ENCODE measurements at regions not wholly inside any gene's neighbourhood (a gene's known extent, or its start where the extent isn't known, plus 50 kb on each side); places are given as distances from the start of the nearest gene placed in this dataset.
"Not testable (repeated sequence)": the region's sequence is repeated elsewhere in the genome, so short reads cannot be mapped to it uniquely, and the experiment has no call there.

DNA sequence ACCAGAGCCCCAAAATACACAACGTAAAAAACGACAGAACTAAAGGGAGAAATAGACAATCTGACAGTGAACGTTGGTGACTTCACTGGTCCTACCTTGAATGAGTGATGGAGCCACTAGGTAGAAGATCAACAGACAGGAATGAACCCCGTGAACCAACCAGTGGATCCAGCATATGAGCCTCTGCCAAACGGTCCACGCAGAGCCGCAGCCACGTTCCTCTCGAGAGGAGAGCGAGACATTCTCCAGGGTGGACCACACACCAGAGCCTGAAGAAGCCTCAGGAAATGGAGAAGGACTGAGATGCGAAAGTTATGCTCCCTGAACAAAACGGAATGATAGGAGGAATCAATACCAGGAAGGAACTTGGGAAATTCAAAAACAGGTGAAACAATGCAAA lies 178.4 kb downstream of the RTP5 start:
- WGBS, 2 donors: 85 to 89% methylated on average over 12 of the region's 12 CpGs
- intact Hi-C loops (cut with DNase I; ENCODE audit: low total_unique reads): no loop called here
- DNase-seq (ENCODE audit: low spot score in 2 of 2): peak in 1 of 2 donors; percentile 3
- H3K4me3 ChIP-seq (ENCODE audit: low read depth, poor library complexity, severe bottlenecking): no peak overlapping the region
- TF ChIP-seq, protein P1, sequence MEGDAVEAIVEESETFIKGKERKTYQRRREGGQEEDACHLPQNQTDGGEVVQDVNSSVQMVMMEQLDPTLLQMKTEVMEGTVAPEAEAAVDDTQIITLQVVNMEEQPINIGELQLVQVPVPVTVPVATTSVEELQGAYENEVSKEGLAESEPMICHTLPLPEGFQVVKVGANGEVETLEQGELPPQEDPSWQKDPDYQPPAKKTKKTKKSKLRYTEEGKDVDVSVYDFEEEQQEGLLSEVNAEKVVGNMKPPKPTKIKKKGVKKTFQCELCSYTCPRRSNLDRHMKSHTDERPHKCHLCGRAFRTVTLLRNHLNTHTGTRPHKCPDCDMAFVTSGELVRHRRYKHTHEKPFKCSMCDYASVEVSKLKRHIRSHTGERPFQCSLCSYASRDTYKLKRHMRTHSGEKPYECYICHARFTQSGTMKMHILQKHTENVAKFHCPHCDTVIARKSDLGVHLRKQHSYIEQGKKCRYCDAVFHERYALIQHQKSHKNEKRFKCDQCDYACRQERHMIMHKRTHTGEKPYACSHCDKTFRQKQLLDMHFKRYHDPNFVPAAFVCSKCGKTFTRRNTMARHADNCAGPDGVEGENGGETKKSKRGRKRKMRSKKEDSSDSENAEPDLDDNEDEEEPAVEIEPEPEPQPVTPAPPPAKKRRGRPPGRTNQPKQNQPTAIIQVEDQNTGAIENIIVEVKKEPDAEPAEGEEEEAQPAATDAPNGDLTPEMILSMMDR (IDR thresholded peaks at IDR 0.05): no peak
- no peak for TF ChIP-seq POLR2A (IDR thresholded peaks at IDR 0.05)

DNA sequence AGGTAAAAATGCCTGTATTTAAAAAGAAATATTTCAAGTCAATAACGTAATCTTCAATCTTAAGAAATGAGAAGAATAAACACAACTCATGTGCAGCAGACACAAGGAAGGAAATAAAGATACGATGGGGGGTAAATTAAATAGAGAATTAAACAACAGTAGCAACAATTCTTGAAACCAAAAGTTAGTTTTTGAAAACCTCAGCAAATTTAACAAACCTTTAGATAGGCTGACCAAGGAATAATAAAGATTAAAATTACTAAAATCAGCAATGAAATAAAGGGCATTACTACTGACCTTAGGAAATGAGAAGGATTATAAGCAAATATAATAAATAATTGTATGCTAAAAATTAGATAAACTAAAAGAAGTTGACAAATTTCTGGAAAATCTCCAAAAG lies 178.9 kb downstream of the RTP5 start:
- no peak overlapping the region for H3K4me3 ChIP-seq (ENCODE audit: low read depth, poor library complexity, severe bottlenecking)
- no peak for DNase-seq (ENCODE audit: low spot score in 2 of 2)
- 94 to 96% methylated on average over 2 of the region's 2 CpGs for WGBS, 2 donors
- intact Hi-C loops (cut with DNase I; ENCODE audit: low total_unique reads): no loop called here
- TF ChIP-seq POLR2A (IDR thresholded peaks at IDR 0.05): no peak
- TF ChIP-seq, protein P1 (IDR thresholded peaks at IDR 0.05): no peak

DNA sequence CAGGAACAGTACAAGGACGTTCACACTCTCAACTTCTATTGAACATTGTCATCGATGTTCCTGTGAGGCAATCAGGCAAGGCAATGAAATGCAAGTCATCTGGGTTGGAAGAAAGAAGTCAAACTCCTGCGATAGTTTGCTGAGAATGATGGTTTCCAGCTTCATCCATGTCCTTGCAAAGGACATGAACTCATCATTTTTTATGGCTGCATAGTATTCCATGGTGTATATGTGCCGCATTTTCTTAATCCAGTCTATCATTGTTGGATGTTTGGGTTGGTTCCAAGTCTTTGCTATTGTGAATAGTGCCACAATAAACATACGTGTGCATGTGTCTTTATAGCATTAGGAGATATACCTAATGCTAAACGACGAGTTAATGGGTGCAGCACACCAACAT lies 180.0 kb downstream of the RTP5 start:
- 91 to 94% methylated on average over 7 of the region's 7 CpGs for WGBS, 2 donors
- intact Hi-C loops (cut with DNase I; ENCODE audit: low total_unique reads): not testable (repeated sequence)

DNA sequence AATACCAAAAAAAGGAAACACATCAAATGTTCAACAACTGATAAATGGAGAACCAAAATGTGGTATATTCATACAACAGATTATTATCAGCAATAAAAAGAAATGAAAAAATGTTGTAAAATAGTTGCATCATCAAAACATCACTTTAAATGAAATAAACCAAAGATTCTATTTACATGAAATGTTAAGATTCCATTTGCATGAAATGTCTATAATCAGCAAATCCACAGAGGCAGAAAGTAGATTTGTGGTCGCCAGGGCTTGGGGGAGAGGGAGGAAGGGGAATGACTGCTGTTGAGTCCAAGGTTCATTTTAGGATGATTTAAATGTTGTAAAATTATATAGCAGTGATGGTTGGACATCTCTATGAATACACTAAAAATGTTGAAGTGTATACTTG lies 181.9 kb downstream of the RTP5 start:
- no peak overlapping the region for H3K4me3 ChIP-seq (ENCODE audit: low read depth, poor library complexity, severe bottlenecking)
- intact Hi-C loops (cut with DNase I; ENCODE audit: low total_unique reads): no loop called here
- DNase-seq (ENCODE audit: low spot score in 2 of 2): no peak
- WGBS, 2 donors: 19 to 37% methylated on average over 1 of the region's 1 CpG
- TF ChIP-seq, protein P1 (IDR thresholded peaks at IDR 0.05): no peak
- TF ChIP-seq POLR2A (IDR thresholded peaks at IDR 0.05): no peak

More for the DNA sequence above, 180.0 kb downstream of the RTP5 start:
- DNase-seq (ENCODE audit: low spot score in 2 of 2); H3K4me3 ChIP-seq (ENCODE audit: low read depth, poor library complexity, severe bottlenecking): not testable (repeated sequence)

DNA sequence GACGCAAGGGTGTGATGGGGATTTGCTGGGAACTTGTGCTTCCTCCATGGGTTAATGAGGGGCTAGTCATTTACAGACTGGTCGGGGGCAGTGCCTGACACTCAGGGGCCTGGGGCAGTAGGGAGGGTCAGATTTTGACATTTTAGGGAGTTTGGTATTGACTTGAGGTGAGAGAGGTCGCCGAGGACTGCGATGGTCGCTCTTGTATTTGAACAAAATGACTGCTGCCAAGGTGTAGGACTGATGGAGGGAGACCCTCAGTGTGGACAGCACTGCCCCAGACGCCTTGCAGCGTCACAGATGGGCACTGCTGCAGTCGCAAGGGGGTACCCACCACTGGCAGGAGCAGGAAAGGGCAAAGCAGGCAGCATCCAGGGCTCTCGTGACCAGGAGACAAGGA lies 182.9 kb downstream of the RTP5 start:
- 82 to 89% methylated on average over 10 of the region's 10 CpGs for WGBS, 2 donors
- intact Hi-C loops (cut with DNase I; ENCODE audit: low total_unique reads): no loop called here
- DNase-seq (ENCODE audit: low spot score in 2 of 2): peak in 1 of 2 donors; percentile 49
- no peak for TF ChIP-seq POLR2A (IDR thresholded peaks at IDR 0.05)
- TF ChIP-seq, protein P1 (IDR thresholded peaks at IDR 0.05): no peak
- H3K4me3 ChIP-seq (ENCODE audit: low read depth, poor library complexity, severe bottlenecking): no peak overlapping the region

DNA sequence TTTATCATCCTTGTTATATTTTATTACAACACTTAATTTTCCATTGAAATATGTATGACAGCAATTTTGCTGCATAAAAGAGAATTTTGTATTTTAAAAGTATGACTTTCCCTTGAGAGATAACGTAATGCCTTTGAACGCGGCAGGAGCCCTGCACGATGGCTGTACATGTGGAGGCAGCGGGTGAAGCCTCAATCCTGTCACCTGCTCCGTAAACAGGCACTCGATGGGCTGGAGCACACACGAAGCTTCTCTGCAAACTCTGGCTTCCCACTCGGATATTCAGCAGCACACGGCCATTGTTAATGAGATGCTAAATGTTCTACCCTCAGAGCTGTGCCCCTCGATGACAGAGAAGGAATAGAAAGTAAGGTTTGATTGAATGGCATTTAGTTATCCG lies 184.4 kb downstream of the RTP5 start:
- intact Hi-C loops (cut with DNase I; ENCODE audit: low total_unique reads): no loop called here
- DNase-seq (ENCODE audit: low spot score in 2 of 2): no peak
- no peak overlapping the region for H3K4me3 ChIP-seq (ENCODE audit: low read depth, poor library complexity, severe bottlenecking)
- TF ChIP-seq, protein P1 (IDR thresholded peaks at IDR 0.05): no peak
- TF ChIP-seq POLR2A (IDR thresholded peaks at IDR 0.05): no peak
- 77 to 83% methylated on average over 12 of the region's 12 CpGs for WGBS, 2 donors

Data from lower leg skin (tissue), 4 donors.